Stimulated activated CD4-positive, alpha-beta T cell treated with anti-CD3 and anti-CD28 coated beads, Interleukin-1b, Interleukin-23, amount 100 ng/mL, for 24 hours (primary cell): ENCODE measurements at regions not wholly inside any gene's neighbourhood (a gene's known extent, or its start where the extent isn't known, plus 50 kb on each side); places are given as distances from the start of the nearest gene placed in this dataset.

ENCODE experiments used
- DNase-seq, 4 experiments: peaks; one replicate each; pipeline ENCODE4 v3.0.0-alpha.2; 2020; ENCODE audit warnings: low read depth in 4 of 4, low spot score in 1 of 4

DNA sequence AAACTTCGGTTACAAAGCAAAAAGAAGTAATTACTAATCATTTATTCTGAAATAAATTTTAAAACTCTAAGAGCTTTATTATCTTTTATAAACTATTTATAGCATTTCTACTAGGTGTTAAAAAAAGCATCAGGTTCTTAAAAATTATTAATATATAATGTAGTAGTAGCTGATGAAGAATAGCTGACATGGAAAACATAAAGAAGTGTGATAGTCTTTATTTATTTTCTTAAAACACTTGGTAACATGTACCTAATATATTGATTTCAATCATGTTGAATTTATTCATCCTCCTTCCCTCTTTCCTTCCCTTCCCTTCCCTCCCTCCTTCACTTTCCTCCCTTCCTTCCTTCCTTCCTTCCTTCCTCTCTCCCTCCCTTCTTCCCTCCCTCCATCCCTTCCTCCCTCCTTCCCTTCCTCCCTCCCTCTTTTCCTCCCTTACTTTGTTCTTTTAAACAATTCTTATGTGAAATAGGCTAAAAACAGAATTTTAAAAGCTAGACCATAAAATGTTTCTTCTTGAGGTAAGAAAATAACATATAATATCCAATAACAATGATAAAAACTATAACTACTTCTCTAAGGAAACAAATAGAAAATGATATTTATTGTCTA is 913.9 kb upstream of the MAP3K7 start:
- no peak for DNase-seq

DNA sequence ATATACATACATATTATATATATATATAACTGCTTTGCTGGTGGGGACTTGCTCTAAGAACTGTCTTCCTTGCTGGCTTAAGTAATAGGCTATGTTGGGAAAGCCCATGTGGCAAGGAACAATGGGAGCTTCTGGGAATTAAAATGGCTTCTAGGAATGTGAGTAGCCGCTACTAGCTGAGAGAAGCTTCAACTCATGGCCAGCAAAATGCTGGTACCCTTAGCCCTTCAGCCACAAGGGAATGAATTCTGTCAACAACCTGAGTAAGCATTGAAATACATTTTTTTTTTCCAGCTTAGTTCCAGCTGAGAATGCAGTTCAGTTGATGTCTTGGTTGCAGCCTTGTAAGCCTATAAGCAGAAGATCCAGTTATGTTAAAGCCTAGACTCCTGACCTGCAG is 911.7 kb upstream of the MAP3K7 start:
- DNase-seq, result no peak

DNA sequence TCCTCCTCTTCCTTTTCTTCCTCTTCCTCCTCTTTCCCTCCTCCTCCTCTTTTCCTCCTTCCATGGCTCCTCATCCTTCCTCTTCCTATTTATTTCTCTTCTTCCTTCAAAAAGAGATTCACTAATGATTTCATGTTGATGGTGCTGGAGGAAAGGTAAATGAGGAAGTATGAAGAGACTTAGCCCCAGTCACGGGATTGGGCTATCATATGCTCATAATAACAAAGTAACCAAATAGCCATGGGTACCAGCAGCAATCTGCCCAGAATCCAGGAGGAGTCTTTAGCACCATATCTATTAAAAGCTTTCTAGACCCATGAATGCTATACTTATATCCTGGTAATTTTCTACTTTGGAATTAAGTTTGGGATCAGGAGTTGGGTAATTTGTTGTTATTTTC is 910.9 kb upstream of the MAP3K7 start:
- DNase-seq, result no peak

DNA sequence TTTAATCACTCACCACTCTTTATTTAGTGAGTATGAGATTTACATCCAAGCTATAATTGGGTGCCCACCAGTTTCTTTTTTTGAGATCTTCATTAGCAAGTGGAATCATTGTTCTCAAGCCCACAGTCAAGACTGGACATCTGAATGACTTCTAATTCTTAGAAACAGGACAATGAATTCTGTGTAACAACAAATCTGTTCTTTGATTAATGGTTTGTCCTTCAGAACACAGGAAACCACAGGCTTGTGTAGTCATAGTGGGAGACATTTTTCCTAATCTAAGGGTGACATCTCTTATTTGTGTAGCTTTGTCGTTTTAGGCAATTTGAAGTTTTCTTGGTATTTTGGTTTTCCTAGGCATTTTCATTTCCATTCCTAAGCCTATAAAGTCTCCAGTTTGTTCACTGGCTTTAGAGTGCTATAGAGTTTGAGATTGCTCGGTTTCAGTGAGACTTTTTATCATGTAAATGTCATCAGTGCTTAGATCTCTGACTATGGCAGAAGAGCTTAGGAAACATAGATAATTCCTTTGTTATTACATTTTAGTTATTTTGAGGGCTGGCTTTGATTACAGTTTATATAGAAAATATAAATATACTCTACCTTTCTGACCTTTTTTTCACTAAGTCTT is 903.9 kb upstream of the MAP3K7 start:
- no peak for DNase-seq

DNA sequence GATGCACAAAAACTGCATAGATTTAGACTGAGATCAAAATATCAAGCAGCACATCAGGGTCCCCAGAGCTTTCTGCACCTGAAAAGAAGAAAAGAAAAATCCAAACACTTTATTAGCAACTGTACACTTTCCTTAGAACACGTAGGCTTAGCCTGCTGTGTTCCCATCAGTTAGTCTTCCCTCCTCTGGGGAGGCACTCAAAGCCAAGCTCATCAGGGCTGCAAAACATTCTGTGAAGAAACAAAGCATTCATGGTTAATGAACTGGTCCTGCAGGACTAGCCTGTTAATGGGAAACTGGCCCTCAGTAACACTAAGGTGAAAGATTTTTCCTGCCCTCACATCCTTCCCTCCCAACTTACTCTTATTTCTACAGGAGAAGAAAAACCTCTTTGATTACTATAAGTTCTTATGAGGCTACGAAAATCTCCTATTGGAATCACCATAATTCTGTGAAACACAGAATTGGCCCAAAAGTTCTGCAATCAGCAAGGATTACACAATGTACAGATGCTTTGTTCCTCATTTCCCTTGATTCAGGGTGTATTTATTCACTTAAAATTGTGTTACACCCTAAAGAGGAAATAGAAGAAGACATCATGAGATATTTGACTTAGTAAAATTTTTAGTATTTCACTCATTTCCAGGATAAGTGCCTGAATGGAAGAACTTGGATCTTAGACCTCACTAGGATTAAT is 901.0 kb upstream of the MAP3K7 start:
- no peak for DNase-seq

DNA sequence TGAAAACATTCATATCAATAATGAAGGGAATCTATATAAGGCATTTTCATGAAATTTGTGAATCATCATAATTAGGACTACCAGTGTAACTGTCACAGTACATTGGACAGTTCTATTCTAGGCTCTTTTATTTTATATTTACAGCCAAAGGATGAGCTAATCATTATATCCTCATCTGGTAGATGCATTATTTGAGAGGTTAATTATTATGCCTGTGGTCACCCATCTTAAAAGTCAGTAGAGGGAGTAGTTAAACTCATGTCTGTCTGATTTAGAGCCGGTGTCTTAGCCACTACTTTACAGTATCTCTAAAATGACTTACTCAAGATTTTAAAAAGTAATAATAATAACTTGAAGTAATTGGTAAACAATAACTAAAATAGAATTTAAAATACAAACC is 899.3 kb upstream of the MAP3K7 start:
- DNase-seq, result no peak

DNA sequence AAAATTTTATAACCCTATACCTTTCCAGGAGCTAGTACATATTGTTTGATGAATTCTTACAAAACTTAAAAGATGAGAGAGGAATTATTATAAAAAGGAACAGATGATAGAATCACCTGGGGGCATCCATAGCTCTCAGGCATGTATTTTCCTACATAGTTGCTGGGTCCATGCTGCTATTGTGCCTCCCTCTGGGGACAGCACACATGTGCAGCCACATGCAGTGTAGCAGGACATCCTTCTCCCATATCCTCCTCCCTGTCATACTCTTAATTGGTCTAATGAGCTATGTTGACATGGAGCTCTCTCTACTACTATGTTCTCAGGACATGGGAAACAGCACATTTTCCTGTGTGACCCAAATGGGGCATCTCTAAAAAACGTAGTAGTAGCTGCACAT is 898.2 kb upstream of the MAP3K7 start:
- DNase-seq, result no peak

DNA sequence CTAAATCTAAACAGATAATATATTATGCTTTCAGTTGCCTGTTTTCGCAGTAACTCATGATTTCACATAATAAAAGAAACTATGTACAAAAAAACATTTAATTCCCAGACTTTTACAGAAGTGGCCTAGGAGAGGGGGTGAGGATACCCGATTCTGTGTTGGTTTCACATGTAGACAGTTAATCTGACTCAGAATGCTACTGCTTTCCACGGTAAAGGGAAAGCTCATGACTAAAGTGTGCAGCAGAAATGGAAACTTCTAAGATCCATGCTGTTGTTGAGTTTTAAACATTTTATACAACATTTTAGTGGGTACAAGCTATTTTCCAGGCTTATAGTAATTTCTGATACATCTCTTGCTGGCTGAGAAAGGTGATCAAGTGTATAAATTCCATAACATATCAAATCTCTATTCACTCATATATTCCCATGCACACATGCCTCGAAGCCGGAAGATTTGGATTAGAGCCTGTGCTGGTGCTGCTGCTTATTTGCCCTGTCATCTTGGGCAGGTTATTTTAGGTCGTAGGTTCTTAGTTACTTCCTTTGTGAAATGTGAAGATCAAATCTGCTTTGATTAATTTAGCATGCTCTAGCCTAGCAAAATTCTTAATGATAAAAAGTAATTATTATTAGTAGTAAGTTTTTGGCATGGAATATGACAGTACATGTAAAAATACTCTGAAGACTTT is 896.7 kb upstream of the MAP3K7 start:
- no peak for DNase-seq

DNA sequence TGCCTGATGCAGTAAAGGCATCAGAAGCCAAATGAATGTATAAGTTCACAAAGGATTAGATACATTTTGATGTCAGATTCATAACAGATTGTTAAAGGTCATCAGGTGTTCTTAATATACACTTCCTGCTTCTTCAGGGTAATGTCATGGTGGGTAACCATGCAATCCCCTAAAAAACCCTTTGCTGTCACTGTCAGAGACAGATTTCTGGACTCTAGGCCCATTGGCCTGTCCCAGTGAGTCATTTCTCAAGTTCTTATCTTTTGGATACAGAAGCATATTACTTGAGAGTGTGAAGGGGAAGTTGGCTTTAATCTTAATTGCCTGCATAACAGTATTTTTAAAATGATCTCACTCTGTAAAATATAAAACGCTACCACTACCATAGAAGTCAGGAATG is 895.6 kb upstream of the MAP3K7 start:
- DNase-seq, result no peak

DNA sequence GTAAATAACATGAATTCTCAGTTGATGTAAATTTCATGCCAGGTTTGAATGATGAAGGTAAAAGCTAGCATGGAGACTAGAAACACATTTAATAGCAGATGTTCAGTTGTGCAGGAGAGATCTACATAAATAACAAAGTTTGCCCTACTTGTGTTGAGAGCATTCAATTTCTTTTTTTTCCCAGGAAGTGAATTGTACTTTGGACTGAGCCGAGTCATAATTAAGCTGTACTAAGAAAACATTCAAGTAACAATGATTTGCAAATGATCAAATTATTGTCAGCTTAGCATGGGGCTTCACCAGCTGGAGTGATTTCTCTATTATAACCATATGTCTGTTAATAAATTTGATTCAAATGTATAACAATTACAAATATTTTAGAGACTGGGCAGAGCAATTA is 893.5 kb upstream of the MAP3K7 start:
- DNase-seq, result no peak

DNA sequence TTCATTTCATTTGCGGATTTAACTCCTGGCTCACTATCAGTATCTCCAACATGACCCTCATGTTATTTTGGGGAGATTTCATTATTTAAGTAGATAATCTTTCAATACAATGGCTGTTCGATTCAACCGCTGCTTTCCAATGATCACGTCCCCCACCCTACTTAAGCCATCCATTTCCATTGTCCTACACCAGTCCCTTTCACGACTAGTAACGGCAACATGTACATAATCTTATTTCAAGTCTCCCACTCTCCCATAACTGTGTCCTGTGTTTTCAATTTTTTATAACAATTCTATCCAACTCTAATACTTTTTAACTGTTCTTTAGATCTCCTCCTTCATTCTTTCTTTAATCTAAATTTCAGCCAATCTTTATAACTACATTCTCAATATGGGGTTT is 890.8 kb upstream of the MAP3K7 start:
- no peak for DNase-seq

DNA sequence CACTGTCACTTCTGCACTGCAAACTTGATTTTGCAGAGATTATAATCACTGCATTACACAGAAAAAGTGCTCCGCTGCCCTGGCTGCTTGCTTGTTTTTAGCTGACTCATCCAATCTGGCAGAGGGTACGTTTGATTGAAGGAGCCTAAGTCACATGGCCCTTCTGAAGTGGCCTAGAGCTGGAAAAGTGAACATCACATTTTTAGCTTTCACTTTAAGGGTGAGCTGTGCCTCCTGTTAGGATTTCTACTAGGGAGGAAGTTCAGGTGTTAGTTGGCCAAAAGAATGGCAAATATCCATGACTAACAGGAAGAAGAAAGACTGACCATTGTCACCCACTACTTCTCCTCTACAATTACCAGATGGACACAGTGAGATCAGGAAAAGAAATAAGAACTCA is 889.1 kb upstream of the MAP3K7 start:
- no peak for DNase-seq

DNA sequence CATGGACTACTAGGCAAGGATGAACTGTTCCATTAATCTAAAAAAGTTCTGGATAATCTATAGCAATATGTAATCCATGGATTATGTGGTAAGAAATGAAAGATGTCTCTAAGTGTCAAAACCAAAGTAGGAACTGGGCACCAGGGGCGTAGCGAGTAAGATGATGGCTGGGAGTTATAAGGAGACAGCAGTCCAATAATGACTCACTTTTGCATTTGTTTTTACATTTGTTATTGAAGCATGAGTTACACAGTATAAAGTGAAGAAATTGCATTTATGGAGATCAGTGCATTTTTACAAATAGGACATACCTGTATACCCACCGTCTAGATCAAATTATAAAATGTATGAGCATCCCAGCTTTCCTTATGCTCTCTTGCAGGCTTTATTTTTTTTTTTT is 878.5 kb upstream of the MAP3K7 start:
- DNase-seq, result no peak

DNA sequence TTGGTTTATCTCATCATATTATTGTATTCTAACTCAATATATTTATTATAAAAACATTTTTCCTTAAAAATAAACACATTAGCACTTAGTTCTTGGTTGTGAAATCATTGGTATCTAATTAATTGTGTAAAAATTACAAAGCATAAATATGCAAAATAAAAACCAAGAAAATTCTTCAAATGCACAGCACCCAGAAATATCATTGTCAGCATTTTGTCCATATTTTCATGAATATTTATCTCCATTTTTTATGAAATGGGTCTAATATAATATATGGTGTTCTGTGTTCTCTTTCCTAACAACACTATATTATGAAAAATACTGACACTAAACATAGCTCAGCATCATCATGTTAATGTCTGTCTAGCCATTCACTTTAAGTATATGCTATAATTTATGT is 877.8 kb upstream of the MAP3K7 start:
- no peak for DNase-seq

DNA sequence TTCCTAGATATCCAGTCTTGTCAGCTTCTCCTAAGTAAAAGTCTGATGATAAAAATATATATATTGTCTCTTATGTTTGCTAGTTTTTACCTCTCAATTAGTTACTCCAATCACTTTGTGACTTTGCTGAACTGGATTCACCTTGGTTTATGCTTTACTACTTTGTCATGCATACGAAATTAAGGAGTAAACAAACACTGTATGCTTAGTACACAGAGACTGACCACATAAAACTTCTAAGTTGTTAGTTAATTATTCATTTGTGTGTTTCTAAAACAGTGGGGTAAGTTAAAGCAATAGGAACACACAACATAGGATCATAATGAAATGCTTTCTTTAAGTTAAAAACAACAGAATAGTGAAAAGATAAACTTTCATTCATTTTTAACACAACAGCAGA is 877.3 kb upstream of the MAP3K7 start:
- DNase-seq, result no peak

DNA sequence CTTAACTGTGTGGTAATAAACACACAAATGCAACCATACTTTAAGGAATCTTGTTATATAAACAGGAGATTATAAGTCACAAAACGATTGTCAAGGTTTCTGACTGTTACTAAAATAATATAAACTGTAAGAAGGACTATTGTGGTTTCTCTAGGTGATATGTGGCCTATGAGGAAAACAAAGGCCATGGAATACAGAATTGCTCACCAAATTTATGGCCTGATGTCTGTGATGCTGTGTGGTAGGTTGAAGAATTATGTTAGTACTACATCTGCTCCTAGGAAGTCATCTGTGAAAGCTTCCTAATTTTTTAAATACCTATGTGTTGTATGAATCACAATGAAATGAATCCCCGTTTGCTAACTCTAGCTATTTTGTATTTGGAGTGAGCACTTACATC is 875.4 kb upstream of the MAP3K7 start:
- no peak for DNase-seq

DNA sequence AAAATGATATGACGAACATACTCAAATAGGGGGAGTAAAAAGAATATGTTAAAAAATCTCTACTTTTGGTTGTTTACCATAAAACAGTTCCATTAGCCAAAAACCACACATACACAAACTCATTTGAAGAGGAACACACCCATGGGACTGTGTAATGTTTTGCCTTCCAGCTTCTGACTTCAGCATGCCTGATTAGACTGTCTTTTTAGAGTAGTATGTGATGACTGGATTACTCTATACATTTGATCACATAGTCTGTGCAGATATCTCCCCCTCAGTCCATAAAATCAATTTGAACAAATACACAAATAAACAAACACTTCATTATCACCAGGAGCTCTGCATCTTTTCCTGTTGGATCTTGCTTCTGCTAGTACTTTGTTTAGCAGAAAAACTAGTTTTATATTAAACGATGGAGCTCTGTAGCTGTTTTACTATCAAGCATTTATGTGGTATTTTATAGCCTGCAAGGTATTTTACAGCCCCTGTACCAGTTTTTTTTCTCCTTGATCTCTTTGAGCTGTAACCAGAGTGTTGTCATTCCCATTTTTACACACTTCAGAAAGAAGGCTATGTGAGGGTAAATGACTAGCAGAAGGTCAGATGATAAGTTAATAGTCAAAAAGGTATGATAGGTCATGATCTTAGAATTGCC is 866.5 kb upstream of the MAP3K7 start:
- DNase-seq, result no peak

DNA sequence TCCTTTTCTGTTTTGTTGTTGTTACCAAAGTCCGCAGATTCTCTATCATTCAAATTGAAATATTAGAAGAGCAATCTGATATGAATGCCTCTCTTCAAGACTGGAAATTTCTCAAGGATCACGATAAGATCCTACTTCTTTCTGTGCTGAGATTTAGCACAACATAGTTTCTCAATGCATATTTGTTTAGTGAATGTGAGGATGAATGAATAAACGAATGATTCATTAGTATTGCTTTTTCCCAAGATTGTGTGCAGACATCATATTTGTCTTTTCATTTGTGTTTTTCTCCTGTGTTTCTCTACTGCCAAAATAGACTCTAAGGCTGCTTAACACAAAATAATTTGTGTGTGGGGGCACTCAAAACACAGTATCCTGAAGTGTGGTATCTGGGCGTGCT is 862.7 kb upstream of the MAP3K7 start:
- DNase-seq, result no peak

DNA sequence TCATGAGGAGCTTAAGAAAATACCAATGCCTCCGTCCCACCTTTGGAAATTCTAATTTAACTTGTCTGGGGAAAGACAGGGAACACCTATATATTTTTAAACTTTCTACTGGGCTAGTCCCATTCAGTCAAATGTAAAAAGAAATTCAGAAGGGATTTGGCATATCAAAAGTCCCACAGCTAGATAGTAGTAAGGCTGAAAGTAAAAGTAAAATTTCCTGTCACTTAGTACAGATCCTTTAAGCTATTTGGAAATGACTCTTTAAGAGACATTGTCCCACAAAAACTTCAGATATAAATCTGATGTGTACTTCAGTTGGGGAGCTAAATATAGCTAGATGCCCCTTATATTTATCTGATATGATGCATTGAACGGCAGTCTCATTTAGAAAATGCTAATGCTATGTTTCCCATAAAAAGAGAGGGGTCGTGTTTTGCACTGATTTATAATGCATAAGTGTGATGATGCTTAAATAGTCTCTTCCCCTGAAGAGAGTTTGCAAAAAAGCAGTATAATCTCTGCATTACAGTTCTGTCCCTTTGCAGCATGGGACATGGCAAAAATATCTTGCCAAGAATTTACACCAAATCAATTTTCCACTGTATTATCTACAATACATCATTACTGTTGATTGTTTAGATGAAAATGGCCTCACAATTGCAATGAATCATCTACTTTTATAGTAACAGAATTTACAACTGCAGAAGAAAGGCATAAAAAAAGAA is 860.8 kb upstream of the MAP3K7 start:
- DNase-seq, result no peak

DNA sequence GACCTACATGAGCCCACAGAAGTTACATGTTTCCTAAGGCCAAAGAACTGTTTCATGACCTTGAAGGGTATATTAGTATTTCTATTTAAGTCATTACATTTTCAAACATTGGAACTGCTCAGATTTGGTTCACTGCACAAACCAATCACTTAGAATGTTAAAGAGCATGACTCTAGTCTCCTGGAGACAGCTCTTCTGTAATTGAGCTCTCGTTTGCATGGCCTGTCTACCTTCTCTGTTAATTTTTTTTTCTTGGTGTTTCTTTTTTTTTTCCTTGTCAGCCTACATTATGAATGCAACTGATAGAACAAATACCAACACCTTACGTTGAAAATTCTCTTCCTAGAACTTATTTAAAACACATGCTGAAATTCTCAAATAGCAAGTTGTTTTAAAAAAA is 860.2 kb upstream of the MAP3K7 start:
- no peak for DNase-seq

DNA sequence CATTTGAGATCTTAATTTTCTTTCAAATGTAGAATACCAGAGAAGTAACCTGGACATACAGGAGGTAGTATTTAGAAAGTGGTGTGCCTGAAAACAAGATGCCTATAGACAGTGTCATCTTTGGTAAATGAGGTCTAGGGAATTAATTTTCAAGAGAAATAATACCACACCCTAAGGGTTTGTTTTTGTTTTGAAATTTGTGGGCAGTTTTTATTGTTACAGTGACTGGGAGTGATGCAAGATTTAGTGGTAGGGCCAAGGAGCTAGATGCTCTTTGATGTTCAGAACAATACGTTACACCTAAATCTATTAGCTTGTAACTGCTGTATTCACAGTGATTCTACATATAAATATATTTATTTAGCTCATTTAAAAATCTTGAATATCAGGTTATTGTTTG is 856.5 kb upstream of the MAP3K7 start:
- DNase-seq, result no peak
